Breast epithelium (tissue), 4 donors: ENCODE measurements at regions not wholly inside any gene's neighbourhood (a gene's known extent, or its start where the extent isn't known, plus 50 kb on each side); places are given as distances from the start of the nearest gene placed in this dataset.

Source experiments
- DNase-seq, 2 donors: peaks; one replicate each; pipeline ENCODE4 v3.0.0-alpha.2; 2019; ENCODE audit warnings: low spot score in 2 of 2
- H3K27ac ChIP-seq, 2 donors: fragments of 200-600 bp; sonication (generic) in 1 of 2; one replicate each; pipeline ENCODE4 v1.5.1; 2016 to 2019; ENCODE audit warnings: mild to moderate bottlenecking in 1 of 2
- H3K27me3 ChIP-seq, 2 donors: fragments of 200-600 bp; sonication (generic) in 1 of 2; one replicate each; pipeline versions ENCODE4 v1.5.1 to v1.6.0; 2017 to 2019; ENCODE audit warnings: control low read depth in 1 of 2, mild to moderate bottlenecking in 1 of 2
- H3K36me3 ChIP-seq: fragments of 200-600 bp; one replicate; pipeline ENCODE4 v1.5.1; 2019
- H3K4me1 ChIP-seq, 2 donors: fragments of 200-600 bp; sonication (generic); one replicate each; pipeline ENCODE4 v1.5.1; 2016 to 2019; ENCODE audit warnings: control low read depth in 1 of 2
- H3K4me3 ChIP-seq, 3 donors: fragments of 200-600 bp; sonication (generic); 1 replicate in 2 of 3; 2 replicates in 1 of 3; pipeline ENCODE4 v1.5.1; 2016 to 2019; ENCODE audit warnings: mild to moderate bottlenecking in 3 of 3, moderate library complexity in 2 of 3
- H3K9me3 ChIP-seq, 2 donors: fragments of 200-600 bp; sonication (generic) in 1 of 2; one replicate each; pipeline ENCODE4 v1.5.1; 2016 to 2019; ENCODE audit warnings: control low read depth in 1 of 2
- CTCF ChIP-seq, 3 donors: fragments of 450-650 bp; IDR thresholded peaks; one replicate each; pipeline ENCODE4 v1.5.1; 2016 to 2017; ENCODE audit warnings: antibody characterized with exemption in 3 of 3, mild to moderate bottlenecking in 3 of 3, moderate library complexity in 3 of 3
- POLR2A ChIP-seq: fragments of 450-650 bp; IDR thresholded peaks from one replicate; pipeline ENCODE4 v1.6.1; 2016; ENCODE audit warnings: antibody characterized with exemption, mild to moderate bottlenecking, moderate library complexity
- POLR2AphosphoS5 ChIP-seq, 3 donors: sonication (generic); formaldehyde crosslinking; IDR thresholded peaks; one replicate each; pipeline ENCODE4 v1.6.1; 2017; ENCODE audit warnings: antibody characterized with exemption in 3 of 3
- intact Hi-C: fragments of 100-400 bp; cut with DNase I; formaldehyde crosslinking; loops from one replicate; pipeline ENCODE4 v1.15.1; 2023; ENCODE audit warnings: low total_unique reads

- Histone ChIP-seq H3K36me3 (no peaks in the 10 kb centered on the region), H3K27me3 (no peaks in the 10 kb centered on the region), H3K4me3 (no peak overlapping the region), H3K27ac (no peak overlapping the region), H3K4me1 (no peaks in the 10 kb centered on the region), H3K9me3 (no peaks in the 10 kb centered on the region)
- no peak for DNase-seq
- intact Hi-C loops = no loop called here
- TF ChIP-seq POLR2AphosphoS5 (IDR thresholded peaks at IDR 0.05) (no peak), CTCF (IDR thresholded peaks at IDR 0.05) (no peak)
These were observed 106.8 kb upstream of the ATP10A start for GRCh38 chr15:25969886-25970285.

GRCh38 chr15:25967116-25967515 is 104.0 kb upstream of the ATP10A start:
- Histone ChIP-seq H3K36me3 (no peaks in the 10 kb centered on the region), H3K27ac (no peak overlapping the region), H3K27me3 (no peaks in the 10 kb centered on the region), H3K4me1 (no peaks in the 10 kb centered on the region), H3K9me3 (peaks cover 0 to 6% of the 10 kb centered on the region in 2 donors), H3K4me3 (no peak overlapping the region)
- TF ChIP-seq CTCF (IDR thresholded peaks at IDR 0.05) = no peak
- TF ChIP-seq POLR2A = no peak
- no peak for TF ChIP-seq POLR2AphosphoS5 (IDR thresholded peaks at IDR 0.05)
- no peak for DNase-seq
- intact Hi-C loops = no loop called here

GRCh38 chr15:25965326-25965725 is 102.2 kb upstream of the ATP10A start:
- TF ChIP-seq POLR2AphosphoS5 (IDR thresholded peaks at IDR 0.05) (no peak), CTCF (IDR thresholded peaks at IDR 0.05) (no peak), POLR2A (no peak)
- no peaks in the 10 kb centered on the region for H3K4me1 ChIP-seq
- no peaks in the 10 kb centered on the region for H3K27me3 ChIP-seq
- H3K4me3 ChIP-seq = no peak overlapping the region
- peaks cover 0 to 6% of the 10 kb centered on the region in 2 donors for H3K9me3 ChIP-seq
- H3K27ac ChIP-seq = no peak overlapping the region
- H3K36me3 ChIP-seq = no peaks in the 10 kb centered on the region
- DNase-seq = no peak
- intact Hi-C loops = no loop called here

- H3K4me3 ChIP-seq = no peak overlapping the region
- H3K4me1 ChIP-seq = no peaks in the 10 kb centered on the region
- intact Hi-C loops = no loop called here
- H3K9me3 ChIP-seq = peaks cover 0 to 6% of the 10 kb centered on the region in 2 donors
- no peak for DNase-seq
- H3K36me3 ChIP-seq = no peaks in the 10 kb centered on the region
- H3K27ac ChIP-seq = no peak overlapping the region
- TF ChIP-seq POLR2A (no peak), POLR2AphosphoS5 (IDR thresholded peaks at IDR 0.05) (no peak), CTCF (IDR thresholded peaks at IDR 0.05) (no peak)
- no peaks in the 10 kb centered on the region for H3K27me3 ChIP-seq
These were observed 97.1 kb upstream of the ATP10A start for GRCh38 chr15:25960273-25960672.

GRCh38 chr15:25959100-25959499 is 96.0 kb upstream of the ATP10A start:
- no peaks in the 10 kb centered on the region for H3K36me3 ChIP-seq
- intact Hi-C loops = no loop called here
- no peak for DNase-seq

GRCh38 chr15:25955628-25956027 is 92.5 kb upstream of the ATP10A start:
- Histone ChIP-seq H3K27ac (no peak overlapping the region), H3K4me1 (no peaks in the 10 kb centered on the region), H3K36me3 (no peaks in the 10 kb centered on the region), H3K4me3 (no peak overlapping the region), H3K9me3 (no peaks in the 10 kb centered on the region), H3K27me3 (no peaks in the 10 kb centered on the region)
- DNase-seq = no peak
- TF ChIP-seq CTCF (IDR thresholded peaks at IDR 0.05) = no peak
- TF ChIP-seq POLR2A = no peak
- TF ChIP-seq POLR2AphosphoS5 (IDR thresholded peaks at IDR 0.05) = no peak
- intact Hi-C loops = no loop called here

More at GRCh38 chr15:25959100-25959499, 96.0 kb upstream of the ATP10A start:
- Histone ChIP-seq H3K9me3 (peaks cover 0 to 6% of the 10 kb centered on the region in 2 donors), H3K4me1 (no peaks in the 10 kb centered on the region), H3K4me3 (no peak overlapping the region), H3K27me3 (no peaks in the 10 kb centered on the region), H3K27ac (no peak overlapping the region)
- no peak for TF ChIP-seq POLR2AphosphoS5 (IDR thresholded peaks at IDR 0.05)
